Activated CD8-positive, alpha-beta memory T cell treated with anti-CD3 and anti-CD28 coated beads for 48 hours (primary cell): ENCODE measurements at regions not wholly inside any gene's neighbourhood (a gene's known extent, or its start where the extent isn't known, plus 50 kb on each side); places are given as distances from the start of the nearest gene placed in this dataset.
"Not testable (repeated sequence)": the region's sequence is repeated elsewhere in the genome, so short reads cannot be mapped to it uniquely, and the experiment has no call there.

ENCODE experiments used
- DNase-seq, 3 experiments: peaks; one replicate each; pipeline ENCODE4 v3.0.0-alpha.2; 2020; ENCODE audit warnings: low read depth in 2 of 3, low spot score in 2 of 3

- DNase-seq = no peak
Measured at GRCh38 chr15:79157631-79158592, 67.3 kb upstream of the RASGRF1 start.

GRCh38 chr15:79156704-79157375 lies 66.3 kb upstream of the RASGRF1 start:
- no peak for DNase-seq

- no peak for DNase-seq
Measured at GRCh38 chr15:79154483-79155135, 64.0 kb upstream of the RASGRF1 start.

- DNase-seq = not testable (repeated sequence)
Measured at GRCh38 chr15:79144290-79144689, 53.7 kb upstream of the RASGRF1 start.

GRCh38 chr15:79140846-79141570 lies 50.4 kb upstream of the RASGRF1 start:
- no peak for DNase-seq
